ENCODE measurements at regions not wholly inside any gene's neighbourhood (a gene's known extent, or its start where the extent isn't known, plus 50 kb on each side); places are given as distances from the start of the nearest gene placed in this dataset.

GRCh38 chr6:113375950-113376846 lies 480.9 kb upstream of the MARCKS start:
- Histone ChIP-seq H3K9ac (ENCODE audit: low read depth in 1 of 2, low read length in 2 of 2) (no peak overlapping the region), H3K27me3 (ENCODE audit: control insufficient read depth in 4 of 4, insufficient read depth in 4 of 4, low read length in 3 of 4) (no peaks in the 10 kb centered on the region), H3K36me3 (ENCODE audit: control insufficient read depth in 4 of 4, insufficient read depth in 3 of 4, low read depth in 1 of 4, low read length in 3 of 4) (no peaks in the 10 kb centered on the region), H3K9me3 (ENCODE audit: control insufficient read depth in 4 of 4, low read length in 3 of 4) (no peaks in the 10 kb centered on the region), H3K27ac (ENCODE audit: low read depth in 1 of 2, low read length in 2 of 2) (no peak overlapping the region), H3K4me3 (ENCODE audit: low read depth in 1 of 3, low read length in 3 of 3) (no peak overlapping the region), H3K4me1 (ENCODE audit: control insufficient read depth in 4 of 4, insufficient read depth in 4 of 4, low read length in 3 of 4) (no peaks in the 10 kb centered on the region)
- 84% methylated on average over 7 of the region's 7 CpGs for WGBS
- no peak for TF ChIP-seq ATF3 (IDR thresholded peaks at IDR 0.05)
- TF ChIP-seq YY1 (IDR thresholded peaks at IDR 0.05): no peak
- no peak for TF ChIP-seq SP1 (IDR thresholded peaks at IDR 0.05)
- no peak for TF ChIP-seq MAX (IDR thresholded peaks at IDR 0.05)
- TF ChIP-seq NR2F2 (IDR thresholded peaks at IDR 0.05): no peak
- no peak for TF ChIP-seq REST (IDR thresholded peaks at IDR 0.05)
- no peak for TF ChIP-seq HNF4G (IDR thresholded peaks at IDR 0.05)
- no peak for TF ChIP-seq GABPA (IDR thresholded peaks at IDR 0.05 in 1 of 2, conservative IDR thresholded peaks at IDR 0.05 in 1 of 2)
- no peak for TF ChIP-seq RAD21 (IDR thresholded peaks at IDR 0.05)
- TF ChIP-seq ZBTB33 (IDR thresholded peaks at IDR 0.05): no peak
- TF ChIP-seq HNF4A (conservative IDR thresholded peaks at IDR 0.05): no peak
- no peak for TF ChIP-seq FOXA1 (IDR thresholded peaks at IDR 0.05)
- TF ChIP-seq JUND (IDR thresholded peaks at IDR 0.05): no peak
- no peak for DNase-seq (ENCODE audit: low spot score)

- Histone ChIP-seq H3K9me3 (ENCODE audit: control insufficient read depth in 4 of 4, low read length in 3 of 4) (no peaks in the 10 kb centered on the region), H3K36me3 (ENCODE audit: control insufficient read depth in 4 of 4, insufficient read depth in 3 of 4, low read depth in 1 of 4, low read length in 3 of 4) (no peaks in the 10 kb centered on the region), H3K4me1 (ENCODE audit: control insufficient read depth in 4 of 4, insufficient read depth in 4 of 4, low read length in 3 of 4) (no peaks in the 10 kb centered on the region), H3K9ac (ENCODE audit: low read depth in 1 of 2, low read length in 2 of 2) (no peak overlapping the region), H3K4me3 (ENCODE audit: low read depth in 1 of 3, low read length in 3 of 3) (no peak overlapping the region), H3K27ac (ENCODE audit: low read depth in 1 of 2, low read length in 2 of 2) (no peak overlapping the region), H3K27me3 (ENCODE audit: control insufficient read depth in 4 of 4, insufficient read depth in 4 of 4, low read length in 3 of 4) (no peaks in the 10 kb centered on the region)
- 88% methylated on average over 1 of the region's 1 CpG for WGBS
- no peak for DNase-seq (ENCODE audit: low spot score)
- TF ChIP-seq RXRA (IDR thresholded peaks at IDR 0.05) (no peak), TAF1 (conservative IDR thresholded peaks at IDR 0.05) (no peak), HNF4G (IDR thresholded peaks at IDR 0.05) (no peak), HNF4A (conservative IDR thresholded peaks at IDR 0.05) (no peak), FOXA1 (IDR thresholded peaks at IDR 0.05) (no peak), YY1 (IDR thresholded peaks at IDR 0.05) (no peak), REST (IDR thresholded peaks at IDR 0.05) (no peak), MAX (IDR thresholded peaks at IDR 0.05) (no peak), GABPA (IDR thresholded peaks at IDR 0.05 in 1 of 2, conservative IDR thresholded peaks at IDR 0.05 in 1 of 2) (no peak), NR2F2 (IDR thresholded peaks at IDR 0.05) (no peak), SP1 (IDR thresholded peaks at IDR 0.05) (no peak), FOXA2 (IDR thresholded peaks at IDR 0.05) (no peak), ZBTB33 (IDR thresholded peaks at IDR 0.05) (no peak), EGR1 (IDR thresholded peaks at IDR 0.05; ENCODE audit: low read depth in 2 of 2) (no peak)
These were observed 480.3 kb upstream of the MARCKS start for GRCh38 chr6:113376847-113377165.
